Daoy (cell line): ENCODE measurements at regions not wholly inside any gene's neighbourhood (a gene's known extent, or its start where the extent isn't known, plus 50 kb on each side); places are given as distances from the start of the nearest gene placed in this dataset.
"Not testable (repeated sequence)": the region's sequence is repeated elsewhere in the genome, so short reads cannot be mapped to it uniquely, and the experiment has no call there.

ENCODE experiments used
- DNase-seq: peaks from one replicate; pipeline ENCODE4 v3.0.0-alpha.2; 2015; ENCODE audit warnings: low read depth

DNA sequence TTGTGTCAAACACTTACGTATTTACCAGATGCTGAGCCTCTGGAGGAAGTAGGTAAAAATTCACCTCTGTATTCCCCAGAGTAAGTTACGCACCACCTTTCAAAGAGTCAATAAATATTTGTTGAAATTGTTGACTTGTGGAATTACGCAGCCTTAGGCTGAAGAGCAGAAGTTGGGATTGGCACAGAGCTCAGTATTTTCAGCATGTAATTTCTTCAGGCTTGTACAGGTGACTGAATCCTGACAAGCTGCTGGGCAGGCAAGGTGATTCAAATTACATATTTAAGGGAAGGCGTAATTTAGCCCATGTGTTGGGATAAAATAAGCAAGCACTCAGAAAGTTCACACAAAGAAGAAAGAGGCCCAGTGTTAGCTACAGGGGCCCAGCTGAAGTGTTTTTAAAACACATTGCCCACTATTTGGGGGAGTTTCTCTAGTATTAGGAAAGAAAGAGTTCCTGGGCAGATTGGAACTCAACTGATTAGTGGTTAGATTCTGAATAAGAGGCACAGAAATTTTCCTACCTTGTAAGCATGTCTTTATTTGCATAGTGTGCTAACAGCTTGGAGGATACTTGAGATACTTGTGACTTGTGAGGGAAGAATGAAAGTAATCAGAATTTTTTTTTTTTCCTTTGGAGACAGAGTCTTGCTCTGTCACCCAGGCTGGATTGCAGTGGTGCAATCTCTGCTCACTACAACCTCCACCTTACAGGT, 165.3 kb upstream of the FBXL7 start:
- DNase-seq, result no peak

DNA sequence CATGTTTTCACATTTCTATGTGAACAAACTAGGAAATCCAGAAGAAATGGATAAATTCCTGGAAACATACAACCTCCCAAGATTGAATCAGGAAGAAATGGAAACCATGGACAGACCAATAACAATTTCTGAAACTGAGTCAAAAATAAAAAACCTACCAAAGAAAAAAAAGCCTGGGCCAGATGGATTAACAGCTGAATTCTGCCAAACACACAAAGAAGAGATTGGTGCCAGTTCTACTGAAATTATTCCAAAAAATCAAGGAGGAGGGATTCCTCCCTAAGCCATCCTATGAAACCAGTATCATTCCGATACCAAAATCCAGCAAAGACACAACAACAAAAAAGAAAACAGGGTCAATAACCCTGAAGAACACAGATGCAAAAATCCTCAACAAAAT, 166.9 kb upstream of the FBXL7 start:
- no peak for DNase-seq

DNA sequence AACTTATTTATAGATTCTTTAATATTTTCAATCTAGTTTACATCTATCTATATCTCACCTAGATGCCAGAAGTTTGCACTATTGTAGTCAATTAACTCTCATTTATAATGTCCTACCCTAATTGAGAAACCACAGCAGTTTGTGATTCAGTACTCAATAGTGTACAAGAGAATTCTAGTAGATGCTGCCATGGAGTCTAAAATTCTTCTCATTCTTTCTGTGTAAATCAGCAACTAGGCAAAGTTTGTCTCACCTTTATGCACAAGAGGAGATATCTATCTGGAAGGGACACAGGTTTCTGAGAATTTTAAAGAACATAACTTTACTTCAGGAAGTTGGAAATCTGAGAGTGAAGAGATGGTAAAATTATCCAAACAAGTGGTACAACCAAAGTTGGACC, 173.0 kb upstream of the FBXL7 start:
- no peak for DNase-seq

DNA sequence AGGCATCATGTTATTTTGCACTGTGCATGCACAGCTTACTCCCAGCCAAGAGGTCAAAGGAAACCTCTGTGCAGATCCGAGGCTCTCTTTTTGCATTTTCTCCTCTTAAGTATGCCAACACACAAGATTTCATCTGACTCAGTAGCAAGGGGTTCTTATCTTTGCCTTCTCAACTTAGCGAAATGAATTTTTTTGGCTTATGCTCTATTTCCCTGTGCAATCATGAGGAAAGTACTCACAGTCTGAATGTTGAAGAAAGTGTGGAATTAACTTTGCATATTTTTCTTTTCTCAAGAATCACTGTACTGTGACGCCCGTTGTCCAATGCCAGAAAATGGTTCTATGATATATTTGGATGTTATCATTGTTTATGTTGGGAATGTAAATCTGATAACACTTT, 173.5 kb upstream of the FBXL7 start:
- DNase-seq, result no peak

DNA sequence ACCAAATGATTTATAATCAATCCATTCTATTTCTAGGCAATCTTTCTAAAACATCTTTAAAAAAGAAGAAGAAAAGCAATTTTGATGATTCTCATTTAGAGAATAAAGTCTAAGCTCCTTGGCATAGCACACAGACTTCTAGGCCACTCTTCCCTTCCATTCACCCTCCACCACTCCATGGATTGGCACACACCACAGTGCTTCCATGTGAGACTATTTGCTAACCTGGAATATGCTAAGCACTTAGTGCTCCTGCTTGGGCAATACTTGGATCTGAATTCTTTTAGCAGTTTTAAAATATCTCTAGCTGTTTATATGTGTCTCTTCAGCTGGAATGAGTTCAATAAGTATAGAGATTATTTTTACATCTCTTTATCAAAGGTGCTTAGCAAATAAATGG, 177.6 kb upstream of the FBXL7 start:
- DNase-seq, result no peak

DNA sequence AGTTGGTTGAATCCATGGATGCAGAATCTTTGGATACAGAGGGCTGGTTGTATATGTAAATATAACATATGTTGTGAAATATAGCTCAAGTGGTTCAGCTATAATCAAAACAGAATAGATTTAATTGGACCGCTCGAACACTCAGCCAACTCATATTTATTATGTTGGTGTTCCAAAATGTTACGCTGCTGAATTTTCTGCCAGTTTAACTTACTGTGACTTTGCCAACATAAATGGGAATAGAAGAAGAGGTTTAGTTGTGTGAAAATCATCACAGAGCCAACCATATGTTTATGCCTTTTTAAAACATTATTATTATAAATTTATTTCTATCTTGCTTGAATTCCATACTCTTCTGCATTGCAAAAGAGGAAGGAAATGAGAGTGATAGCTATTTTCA, 178.2 kb upstream of the FBXL7 start:
- no peak for DNase-seq

DNA sequence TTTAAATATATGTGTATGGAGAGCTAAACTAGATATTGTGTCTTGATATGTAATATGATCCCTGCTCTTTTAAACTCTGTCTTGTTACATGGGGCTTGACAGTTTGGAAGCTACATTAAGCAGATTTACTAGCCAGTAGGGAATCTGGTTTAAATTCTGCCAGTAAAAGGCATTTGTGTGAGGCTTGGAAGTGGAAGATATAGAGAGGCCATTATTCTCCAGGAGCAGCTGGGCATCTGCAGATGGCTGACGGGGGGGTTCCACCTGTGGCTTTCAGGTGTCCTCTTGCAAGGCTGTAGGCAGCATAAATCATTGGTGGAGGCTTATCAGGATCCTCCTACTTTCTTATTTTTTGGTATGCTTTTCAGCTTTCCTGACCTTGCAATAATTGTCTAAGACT, 179.1 kb upstream of the FBXL7 start:
- DNase-seq, result no peak

DNA sequence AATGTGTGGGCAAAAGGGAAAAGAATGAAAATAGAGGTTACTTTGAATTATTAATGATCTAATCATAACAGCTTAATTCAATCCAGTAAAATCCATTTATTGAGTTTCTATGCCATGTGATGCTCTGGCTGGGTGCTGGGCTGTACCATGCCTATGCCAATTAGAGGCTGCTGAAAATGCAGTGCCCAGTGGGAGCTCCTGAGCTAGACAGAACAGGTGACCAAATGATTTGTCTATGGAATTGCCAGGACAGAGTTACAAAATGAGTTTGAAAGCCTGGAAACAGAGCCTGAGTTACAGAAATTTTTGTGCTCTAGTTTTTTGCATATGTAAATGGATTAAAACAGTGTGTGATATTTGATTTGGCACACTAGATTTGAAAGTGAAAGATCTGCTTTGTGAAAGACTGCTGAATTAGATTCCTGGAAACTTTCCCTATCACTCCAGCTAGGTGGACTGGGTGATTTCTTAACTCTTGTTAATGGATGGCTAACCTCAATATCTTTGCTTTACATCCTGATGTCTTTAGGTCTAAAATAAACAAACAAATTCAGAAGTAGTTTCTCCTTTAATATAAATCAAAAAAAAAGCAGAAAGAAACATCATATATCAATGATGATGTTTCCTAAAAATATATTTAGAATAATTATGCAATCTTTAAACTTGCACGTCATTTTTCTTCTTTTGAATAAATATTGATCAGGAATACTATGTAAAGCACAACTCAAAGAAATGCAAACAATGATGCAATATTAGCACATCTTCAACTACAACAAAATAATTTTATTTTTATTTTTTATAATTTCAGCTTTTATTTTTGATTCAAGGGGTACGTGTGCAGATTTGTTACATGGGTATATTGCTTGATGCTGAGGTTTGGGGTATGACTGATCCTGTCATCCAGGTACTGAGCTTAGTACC, 194.8 kb upstream of the FBXL7 start:
- no peak for DNase-seq

DNA sequence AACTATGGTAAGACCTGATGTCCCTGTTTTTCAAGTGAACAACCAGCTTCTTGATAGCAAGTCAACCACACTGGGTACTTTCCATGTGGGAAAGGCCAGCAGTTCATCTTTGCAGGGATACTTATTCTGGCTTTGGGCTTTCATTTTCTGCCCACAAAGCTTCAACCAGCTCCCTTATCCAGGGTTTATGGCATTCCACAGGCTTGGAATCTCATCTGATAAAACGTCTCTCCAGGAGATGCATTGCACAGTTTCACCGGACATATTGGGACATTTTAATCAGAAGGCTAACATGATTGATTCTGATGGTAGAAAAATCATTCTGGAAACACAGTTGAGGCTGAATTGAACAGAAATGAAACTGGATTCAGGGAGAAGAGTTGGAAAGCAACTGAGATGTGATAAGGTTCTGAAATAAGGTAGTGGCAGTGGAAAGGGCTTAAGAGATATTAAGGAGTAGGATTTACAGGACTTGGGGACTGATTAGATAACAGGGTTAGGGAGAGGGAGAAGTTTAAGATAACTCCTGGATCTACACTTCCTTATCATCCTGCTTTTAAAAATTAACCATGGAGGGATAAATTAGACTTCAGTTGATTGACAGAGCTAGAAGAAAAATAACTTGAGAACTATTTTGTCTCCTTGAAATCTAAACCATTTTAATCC, 195.8 kb upstream of the FBXL7 start:
- DNase-seq, result no peak

DNA sequence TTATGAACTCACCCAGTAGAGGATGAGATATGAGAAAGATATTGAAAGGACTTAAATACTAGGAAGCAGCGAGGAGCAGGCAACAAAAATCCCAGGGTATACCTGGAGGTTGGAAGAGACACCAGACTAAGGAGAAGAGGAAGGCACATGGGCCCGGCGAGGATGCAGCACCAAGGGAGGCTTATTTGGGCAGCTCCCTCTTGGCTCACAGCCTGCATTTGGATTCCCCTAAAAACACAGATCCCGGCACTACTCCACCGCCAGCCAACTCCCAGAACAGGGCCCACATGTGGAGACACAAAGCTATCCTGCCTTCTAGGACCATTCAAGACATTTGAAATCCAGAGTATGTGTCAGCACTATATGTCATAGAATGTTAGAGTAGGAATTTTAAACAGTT, 199.8 kb upstream of the FBXL7 start:
- DNase-seq, result no peak

DNA sequence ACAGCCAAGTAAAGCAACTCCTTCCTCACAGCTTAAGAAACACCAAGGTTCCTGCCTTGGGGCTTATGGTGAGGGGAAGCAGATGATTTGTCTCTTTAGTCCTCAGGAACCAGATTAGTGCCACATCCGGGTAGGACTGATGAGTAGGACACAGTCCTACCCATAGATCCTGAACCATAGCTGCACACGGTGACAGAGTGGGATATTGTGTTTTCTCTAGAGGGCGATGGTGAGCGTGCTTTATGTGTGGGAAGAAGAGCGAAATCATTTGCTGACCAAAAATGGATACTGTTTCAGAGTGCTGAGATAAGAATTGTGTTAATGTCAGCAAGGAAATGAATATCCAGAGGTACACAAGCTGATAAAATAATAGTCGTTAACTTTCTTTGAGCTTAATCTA, 209.0 kb upstream of the FBXL7 start:
- no peak for DNase-seq

DNA sequence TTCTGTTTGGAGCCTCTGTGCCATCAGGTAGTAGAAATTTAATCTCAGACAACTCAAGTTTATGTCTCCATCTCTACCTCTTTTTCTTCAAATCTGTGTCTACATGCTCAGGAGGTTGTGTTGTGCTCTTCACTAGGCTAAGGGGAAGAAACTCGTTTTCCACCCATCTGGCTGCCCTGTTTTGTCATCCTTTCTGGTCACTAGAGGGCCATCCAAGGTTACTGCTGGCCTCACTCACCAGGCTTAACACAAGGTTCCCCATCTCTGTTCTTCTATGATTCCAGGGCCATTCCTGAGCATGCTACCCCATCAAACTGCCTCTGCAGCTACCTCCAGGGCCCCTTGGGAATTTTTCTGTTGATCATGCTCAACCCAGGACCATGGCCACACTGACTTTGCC, 213.3 kb upstream of the FBXL7 start:
- no peak for DNase-seq

DNA sequence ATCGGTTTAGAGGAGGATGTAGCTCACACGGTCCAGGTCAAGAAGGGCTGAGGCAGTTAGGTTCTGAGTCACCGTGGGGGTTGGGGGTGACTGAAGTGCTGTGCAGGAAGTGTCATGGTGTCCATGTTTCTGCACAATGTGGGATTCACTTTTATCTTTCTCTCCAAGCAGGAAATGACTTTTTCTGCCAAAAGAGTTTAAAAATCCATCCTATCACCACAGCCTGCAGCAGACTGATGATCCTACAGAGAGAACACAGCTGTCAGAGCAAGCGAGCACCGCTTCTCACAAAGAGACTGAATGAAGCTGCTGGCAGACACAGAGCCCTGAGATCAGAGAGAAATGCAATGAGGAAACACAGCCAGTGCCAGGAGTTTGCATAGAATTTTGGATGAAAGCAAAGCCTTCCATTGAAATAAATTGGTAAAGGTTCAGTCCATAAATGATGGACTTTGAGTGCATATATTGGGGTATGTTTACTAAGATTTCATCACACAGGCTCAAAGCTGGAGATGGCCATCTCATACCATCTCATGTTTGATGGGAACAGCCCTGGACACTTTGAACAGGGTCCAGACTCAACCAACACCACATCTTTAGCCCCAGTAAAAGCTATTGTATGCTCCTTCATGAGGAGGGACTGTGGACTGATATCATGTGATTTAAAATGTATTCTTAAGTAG, 213.9 kb upstream of the FBXL7 start:
- peak; percentile 35 for DNase-seq

DNA sequence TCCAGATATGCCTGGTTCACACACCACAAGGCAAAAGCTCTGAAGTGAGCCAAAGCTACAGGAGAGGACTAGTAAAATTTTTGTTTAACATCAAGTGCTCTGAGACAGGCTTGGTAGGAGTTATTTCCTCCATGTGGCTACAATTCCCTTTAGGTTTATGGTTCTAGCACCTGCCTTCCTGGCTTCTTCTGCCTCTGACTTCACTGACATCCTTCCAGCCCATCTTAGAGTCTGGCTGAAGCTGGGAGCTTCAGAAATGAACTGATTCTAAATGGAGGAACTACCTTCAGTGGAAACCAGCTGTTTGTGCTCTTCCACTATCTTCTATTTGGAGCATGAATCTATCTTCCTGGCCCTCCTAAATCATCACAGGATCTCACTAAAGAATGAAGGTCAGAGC, 215.3 kb upstream of the FBXL7 start:
- no peak for DNase-seq

DNA sequence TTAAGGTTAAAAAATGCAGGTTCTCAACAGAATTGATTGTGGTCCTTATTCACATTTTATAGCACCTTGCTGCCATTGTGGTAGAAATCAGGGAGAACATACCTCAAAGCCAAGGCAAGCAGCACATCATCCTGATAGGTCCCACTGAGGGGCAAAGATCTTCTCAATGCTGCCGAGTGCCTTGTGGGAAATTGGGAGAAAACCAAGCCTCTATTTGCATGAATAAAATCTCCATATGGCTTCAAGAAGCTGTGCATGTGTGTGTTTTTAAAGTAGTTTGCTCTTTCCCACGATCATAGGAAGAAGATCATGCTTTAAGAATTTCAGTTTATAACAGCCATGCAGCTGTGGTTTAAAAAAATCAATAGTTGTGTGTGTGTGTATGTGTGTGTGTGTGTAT, 216.9 kb upstream of the FBXL7 start:
- no peak for DNase-seq

DNA sequence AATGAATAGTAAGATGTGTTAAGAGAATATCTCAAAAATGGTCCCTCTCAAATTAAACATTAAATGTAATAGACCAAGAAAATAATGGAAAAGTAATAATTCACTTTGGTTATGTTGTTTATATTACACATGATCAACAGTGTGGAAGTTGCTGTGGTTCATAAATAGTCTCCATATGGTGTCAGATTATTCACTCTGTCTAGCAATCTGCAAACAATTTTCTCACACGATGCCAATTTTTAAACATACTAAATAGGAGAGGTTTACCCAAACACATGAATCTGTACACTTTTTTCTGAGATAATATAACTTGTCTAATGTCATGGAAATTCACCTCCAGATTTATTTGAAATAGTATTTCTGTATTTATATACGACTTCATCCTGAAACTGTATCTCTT, 217.4 kb upstream of the FBXL7 start:
- no peak for DNase-seq

DNA sequence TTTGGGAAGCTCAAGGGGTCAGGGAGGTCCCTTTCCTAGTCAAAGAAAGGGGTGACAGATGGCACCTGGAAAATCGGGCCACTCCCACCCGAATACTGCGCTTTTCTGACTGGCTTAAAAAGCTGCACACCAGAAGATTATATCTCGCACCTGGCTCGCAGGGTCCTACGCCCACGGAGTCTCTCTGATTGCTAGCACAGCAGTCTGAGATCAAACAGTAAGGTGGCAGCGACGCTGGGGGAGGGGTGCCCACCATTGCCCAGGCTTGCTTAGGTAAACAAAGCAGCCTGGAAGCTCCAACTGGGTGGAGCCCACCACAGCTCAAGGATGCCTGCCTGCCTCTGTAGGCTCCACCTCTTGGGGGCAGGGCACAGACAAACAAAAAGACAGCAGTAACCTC, 228.4 kb upstream of the FBXL7 start:
- not testable (repeated sequence) for DNase-seq

DNA sequence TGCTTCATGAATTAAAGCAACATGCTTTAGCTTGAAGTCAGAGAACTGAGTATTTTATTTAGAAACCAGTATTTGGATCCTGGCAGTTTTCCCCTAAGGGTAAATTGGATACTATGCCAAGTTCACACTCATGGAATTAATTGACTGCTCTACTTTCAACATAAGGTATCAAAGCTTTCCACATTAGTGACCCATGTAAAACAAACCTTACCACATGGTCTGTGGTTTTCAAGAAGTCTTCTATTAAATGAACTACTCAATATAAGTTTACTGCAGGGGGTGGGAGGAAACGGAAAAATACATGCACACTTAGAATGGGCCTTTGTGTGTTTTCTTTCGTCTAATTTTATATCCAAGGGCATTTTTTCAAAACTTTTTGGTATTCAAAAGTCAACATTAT, 232.0 kb upstream of the FBXL7 start:
- DNase-seq, result no peak

DNA sequence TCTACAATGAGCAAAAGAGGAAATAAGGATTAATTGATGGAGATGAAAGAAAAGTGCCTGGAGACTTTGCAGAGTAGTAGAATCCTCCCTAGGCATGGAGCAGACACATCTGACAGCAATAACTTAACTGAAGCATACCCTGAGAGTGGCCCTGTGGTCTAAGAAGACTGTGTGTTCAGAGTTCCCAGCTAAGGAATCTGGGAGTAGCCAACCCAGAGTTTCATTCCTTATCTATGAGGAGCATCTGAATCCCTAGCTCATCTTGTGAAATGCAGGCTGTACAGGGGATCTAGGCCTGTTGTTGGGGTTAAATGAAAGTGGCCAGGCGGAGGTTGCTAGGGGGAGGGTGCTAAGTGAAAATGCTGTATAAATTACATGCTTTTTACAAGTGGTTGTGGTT, 233.1 kb upstream of the FBXL7 start:
- DNase-seq, result no peak

DNA sequence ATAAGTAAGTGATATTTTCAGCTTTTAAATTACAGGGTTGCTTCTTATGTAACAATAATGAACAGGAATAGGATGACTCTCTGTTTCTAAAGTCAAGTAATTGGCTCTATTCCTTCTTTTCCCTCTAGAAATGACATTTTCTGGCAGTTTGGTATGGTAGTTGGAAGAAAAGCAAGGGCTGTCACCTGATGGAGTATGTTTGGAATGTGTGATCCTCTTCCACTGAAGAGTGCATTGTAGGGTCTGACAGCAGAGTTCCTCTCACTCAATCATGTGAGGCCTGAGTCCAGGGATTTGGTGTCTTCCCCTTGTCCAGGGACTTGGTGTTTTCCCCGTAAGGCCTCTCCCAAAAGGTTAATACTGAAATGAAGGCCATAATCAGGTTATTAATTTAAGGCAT, 233.8 kb upstream of the FBXL7 start:
- DNase-seq, result no peak

DNA sequence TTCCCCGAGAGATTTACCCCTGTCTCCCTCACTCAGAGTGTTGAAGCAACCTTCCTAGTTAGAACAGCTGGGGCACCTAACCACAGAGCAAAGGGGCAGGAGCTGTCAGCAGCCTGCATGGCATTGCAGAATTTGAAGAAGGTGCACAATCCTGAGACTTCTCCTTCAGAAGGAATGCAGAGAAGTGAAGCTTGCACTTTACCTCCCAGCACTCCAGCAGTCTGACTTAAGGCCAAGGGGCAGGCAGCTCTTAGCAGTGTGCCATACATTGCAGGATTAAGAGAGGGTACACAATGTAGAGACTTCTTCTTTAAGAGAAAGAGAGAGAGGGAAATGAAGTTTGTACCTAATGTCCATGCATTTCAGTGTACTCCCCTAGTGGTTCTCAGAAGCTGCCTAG, 236.0 kb upstream of the FBXL7 start:
- no peak for DNase-seq

DNA sequence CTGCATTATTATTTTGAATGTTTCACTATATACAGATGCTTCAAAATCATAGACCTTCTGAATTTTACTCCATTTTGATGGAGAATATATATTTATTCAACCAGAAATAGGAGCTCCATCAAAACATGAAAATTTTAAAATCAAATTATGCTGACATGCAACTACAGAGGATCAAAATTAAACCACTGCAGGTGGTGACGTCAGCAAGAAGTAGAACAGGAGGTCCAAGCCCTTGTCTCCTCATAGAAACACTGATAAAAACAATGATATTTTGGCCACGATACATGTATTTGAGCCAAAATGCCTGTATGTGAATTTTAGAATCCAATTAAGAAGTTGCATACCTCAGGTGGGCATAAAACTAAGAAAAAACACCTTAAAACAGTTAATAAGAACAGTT, 236.6 kb upstream of the FBXL7 start:
- no peak for DNase-seq
